ENCODE measurements at regions not wholly inside any gene's neighbourhood (a gene's known extent, or its start where the extent isn't known, plus 50 kb on each side); places are given as distances from the start of the nearest gene placed in this dataset.
"Not testable (repeated sequence)": the region's sequence is repeated elsewhere in the genome, so short reads cannot be mapped to it uniquely, and the experiment has no call there.

DNA sequence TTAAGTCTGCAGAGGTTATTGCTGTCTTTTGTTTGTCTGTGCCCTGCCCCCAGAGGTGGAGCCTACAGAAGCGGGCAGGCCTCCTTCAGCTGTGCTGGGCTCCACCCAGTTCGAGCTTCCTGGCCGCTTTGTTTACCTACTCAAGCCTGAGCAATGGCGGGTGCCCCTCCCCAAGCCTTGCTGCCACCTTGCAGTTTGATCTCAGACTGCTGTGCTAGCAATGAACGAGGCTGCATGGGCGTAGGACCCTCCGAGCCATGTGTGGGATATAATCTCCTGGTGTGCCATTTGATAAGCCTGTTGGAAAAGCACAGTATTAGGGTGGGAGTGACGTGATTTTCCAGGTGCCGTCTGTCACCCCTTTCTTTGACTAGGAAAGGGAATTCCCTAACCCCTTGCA, 720.6 kb downstream of the PCDH17 start:
- DNase-seq (ENCODE audit: low spot score) = not testable (repeated sequence)

DNA sequence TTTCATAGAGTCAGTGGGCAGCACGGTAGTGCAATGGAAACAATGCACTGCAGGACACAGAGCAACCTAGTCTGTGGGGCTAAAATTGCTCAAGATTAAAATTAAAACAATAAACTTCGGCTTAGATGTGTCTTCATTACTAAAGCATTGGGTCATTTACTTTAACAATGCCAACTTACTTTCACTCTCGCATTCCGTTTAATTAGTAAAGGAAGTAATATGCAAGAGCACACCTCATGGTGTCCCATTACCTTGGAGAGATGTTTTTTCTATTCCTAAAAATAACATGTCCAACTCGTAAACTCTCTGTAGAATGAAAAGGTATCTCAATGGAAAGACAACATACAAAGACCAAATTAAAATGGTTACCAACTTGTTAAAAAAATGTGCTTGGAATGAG, 738.4 kb downstream of the PCDH17 start:
- DNase-seq (ENCODE audit: low spot score) = no peak

DNA sequence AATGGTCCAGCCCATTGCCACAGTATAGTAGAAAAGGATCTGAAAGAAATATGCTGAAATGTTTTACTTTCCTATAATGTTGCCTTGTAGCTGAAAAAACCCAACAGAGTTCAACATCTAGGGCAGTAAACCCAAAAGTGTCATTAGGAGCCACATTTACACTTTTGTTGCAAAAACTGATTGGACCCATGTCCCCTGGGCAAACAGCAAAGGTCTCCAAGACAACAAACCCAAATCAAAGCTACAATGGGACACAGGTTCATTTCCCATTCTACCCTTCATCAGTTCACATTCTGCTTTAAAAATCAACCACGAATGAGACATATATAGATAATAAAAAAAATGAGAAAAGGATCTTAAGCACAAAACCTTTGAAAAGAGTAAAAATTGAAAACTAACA, 744.8 kb downstream of the PCDH17 start:
- no peak for DNase-seq (ENCODE audit: low spot score)

DNA sequence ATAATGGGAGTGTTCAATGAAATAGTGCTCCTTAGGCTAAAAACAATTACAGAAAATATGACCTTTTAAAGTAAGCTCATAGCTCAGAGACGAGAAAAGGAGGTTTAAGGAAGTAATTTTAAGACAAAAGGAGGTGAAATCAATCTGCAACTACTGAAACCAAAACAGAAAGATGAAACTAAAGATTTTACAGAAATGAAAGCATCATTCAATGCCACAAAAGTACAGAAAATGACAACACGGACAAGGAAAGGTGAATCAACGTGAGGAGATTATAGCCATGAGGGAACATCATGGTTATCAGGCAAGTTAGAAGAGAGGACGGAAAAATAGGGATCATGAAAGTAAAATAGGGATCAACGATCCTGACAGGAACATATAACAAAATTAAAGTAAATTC, 745.2 kb downstream of the PCDH17 start:
- DNase-seq (ENCODE audit: low spot score) = no peak

DNA sequence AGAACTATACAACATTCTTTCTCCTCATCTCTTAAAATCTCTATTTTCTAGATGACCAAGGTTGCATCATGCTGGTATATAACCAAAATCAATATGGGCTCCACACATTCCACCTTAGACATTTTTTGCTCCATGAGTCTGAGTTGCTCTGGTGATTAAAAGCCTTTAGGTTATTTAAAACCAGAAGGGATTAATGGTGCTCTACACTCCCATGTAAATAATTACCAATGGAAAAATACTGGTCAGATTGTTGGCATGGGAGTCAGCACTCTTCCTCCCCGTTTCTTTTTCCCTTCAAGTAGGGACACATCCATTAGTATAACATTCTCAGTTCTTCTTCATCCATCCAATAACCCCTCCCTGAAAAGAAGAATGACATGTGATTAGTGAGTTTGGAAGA, 747.7 kb downstream of the PCDH17 start:
- no peak for DNase-seq (ENCODE audit: low spot score)

DNA sequence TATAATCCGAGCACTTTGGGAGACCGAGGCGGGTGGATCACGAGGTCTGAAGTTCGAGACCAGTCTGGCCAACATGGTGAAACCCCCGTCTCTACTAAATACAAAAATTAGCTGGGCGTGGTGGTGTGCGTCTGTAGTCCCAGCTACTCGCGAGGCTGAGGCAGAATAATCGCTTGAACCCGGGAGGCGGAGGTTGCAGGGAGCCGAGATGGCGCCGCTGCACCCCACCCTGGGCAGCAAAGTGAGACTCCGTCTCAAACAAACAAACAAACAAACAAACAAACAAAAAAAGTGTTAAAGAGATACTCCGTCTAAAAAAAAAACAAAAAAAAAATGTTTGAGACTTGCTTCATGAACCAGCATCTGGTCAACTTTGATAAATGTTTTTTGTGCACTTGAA, 753.8 kb downstream of the PCDH17 start:
- not testable (repeated sequence) for DNase-seq (ENCODE audit: low spot score)

DNA sequence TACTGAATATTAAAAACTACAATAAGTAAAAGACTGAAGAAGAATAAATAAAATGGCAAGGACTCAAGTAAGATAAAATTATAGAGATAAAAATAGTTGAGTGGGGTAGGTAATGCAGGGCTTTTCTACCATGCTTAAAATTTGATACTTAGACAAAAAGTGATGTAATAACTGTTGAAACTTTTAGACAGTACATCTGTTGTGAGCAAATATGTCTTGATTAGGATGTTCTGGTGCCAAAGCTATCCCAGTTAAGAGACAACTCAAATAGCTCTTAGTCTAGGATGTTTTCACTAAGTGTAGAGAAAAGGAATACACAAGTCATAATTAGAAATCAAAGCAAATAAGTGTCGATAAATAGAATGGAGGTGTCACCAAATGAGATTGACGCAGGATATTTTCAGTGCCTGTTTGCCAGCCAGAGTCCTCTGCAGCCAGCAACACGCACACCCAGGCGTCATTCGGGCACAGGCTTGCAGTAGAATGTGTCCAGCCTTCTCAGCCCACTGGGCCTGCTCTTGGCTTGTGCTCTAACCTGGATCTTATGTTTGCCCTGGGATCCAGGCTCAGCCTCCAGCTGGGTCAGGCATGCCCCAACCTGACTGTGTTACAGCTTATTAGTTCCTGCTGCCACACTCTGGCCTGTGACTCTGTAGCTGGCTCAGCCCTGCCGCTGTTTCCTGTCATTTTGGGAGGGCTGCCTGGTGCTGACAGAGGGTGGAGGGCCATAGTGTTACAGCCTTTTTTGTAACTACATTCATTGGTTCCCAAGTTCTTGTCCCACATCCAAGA, 766.2 kb downstream of the PCDH17 start:
- no peak for DNase-seq (ENCODE audit: low spot score)

DNA sequence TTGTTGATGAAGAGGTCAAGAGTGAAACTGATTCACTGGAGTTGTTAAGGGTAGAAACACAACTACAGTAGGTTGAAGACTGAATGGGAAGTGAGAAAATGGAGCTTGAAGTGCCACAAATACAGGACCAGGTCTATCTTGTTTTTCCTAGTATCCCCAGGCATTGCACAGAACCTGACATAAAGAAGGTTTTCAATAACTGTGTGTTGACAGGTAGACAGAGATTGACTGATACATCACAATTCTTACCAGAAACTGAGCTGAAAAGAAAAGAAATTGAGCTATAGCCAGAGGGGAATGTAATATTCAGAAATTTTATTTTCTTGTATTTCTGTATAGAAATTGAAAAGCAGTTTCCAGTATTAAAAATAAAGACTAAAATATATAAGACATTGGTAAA, 767.7 kb downstream of the PCDH17 start:
- no peak for DNase-seq (ENCODE audit: low spot score)

DNA sequence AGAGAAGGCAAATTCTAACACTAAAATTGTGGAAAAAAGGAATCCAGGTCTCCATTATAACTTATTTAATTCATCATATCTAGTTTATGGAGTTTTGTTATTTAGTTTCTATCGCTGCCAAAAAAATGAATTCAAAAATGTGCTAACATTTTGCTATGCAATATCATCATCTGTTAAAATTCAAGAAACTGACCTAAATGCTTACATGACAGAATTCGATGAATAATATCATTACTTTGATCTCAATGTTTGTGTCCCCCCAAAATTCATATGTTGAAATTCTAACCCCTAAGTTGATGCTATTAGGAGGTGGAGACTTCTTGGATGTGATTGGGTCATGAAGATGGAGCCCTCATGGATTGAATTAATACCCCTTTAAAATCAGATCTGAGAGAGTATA, 775.0 kb downstream of the PCDH17 start:
- DNase-seq (ENCODE audit: low spot score) = no peak

DNA sequence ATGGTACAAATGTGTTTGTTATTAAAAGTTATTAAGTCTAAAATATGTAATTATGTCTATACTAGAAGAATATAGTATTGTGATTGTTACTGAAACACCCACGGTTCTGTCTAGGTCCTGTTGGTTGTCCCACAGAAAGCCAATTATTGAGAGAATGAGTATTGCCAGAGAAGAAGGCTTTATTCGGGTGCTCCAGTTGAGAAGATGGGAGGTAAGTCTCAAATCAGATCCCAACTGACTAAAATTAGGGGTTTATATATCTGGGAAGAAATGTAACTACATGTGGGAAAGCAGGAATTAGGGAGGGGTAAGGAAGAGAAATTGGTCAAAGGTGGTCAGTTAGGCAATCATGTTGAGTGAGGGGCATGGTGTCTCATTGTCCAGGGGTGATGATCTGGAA, 798.4 kb downstream of the PCDH17 start:
- no peak for DNase-seq (ENCODE audit: low spot score)

DNA sequence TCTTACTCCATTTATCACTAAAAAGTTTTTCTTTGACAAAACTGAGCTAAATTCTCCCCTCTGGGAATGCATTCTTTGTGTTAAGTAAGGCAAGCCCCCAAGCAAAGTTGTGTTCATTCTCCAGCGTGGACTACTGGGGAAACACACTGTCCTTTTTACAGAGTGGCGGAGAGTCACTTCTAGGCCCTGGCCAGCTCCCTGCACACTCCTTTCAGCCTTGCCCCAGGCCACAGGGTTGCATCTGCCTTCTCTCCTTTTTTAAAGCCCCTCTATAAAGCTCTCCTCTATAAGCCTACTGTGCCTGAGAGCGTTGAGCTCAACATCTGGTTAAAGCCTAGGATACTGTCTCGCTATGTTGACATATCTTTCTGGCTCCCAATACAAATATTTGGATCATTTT, 803.4 kb downstream of the PCDH17 start:
- no peak for DNase-seq (ENCODE audit: low spot score)

DNA sequence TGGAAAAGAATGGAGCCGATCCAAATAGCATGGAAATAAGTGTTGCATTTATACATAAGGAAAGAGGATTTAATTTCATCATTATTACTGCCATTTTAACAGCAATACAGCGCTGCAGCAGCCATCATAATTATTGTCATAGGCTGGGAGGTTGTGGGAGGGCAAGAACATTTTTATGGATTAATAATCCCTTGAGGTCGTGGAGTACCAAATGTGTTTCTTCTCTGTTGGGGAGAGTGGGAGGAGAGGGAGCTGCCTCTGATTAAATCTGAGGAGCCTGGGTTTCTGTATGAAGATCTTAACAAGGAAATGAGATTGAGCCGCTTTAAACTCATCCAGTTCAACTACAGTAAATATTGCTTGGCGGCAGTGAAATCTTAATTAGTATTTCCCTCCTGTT, 805.9 kb downstream of the PCDH17 start:
- DNase-seq (ENCODE audit: low spot score) = no peak

DNA sequence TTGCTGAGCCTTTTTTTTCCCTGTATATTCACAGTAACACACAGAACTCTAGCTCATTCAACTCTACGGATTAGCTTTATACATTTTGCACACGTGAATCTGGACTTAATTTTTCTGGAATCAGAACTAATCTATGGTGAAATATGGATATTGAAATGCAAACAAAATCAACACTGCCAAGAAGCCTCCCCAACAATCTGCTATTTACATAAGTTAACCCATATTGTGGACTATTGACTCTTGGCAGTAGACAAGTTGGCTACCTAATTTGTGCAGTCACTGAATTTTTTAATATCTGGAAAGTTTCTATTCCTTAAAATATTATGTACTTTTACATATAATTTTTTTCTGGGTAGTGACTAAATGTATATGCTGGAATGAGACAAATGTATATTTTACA, 815.4 kb downstream of the PCDH17 start:
- DNase-seq (ENCODE audit: low spot score) = no peak

DNA sequence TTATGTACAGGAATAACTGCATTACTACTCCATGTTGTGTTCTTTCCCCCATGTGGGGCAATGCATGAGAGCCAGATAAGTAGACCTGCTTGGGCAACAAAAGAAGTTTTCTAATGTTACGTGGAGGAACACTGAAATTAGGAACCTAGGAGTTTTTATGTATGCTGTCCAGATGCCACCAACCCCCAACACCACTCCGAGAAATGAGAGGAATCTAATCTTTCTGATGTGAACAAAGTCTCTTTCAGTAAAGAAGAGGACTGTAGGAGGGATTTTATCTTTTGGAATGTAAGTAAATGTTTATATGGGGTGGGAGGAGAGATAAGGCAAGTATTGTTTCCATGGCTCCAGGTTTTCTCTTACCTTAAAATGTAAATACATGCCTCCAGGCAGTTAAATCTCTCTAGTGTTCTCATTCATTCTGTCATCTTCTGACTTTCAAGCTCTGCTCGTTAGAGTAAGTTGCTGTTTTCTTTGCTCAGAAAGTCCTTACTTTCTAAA, 820.6 kb downstream of the PCDH17 start:
- DNase-seq (ENCODE audit: low spot score) = no peak

DNA sequence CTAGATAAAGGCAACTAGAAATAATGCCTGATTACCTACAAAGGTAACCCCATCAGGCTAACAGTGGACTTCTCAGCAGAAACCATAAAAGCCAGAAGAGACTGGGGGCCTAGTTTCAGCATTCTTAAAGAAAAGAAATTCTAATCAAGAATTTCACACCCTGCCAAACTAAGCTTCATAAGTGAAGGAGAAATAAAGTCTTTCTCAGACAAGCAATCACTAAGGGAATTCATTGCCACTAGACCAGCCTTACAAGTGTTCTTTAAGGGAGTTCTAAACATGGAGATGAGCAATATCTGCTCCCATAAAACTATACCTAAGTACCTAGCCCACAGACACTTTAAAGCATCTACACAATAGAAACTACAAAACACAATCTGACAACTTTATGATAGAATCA, 823.5 kb downstream of the PCDH17 start:
- no peak for DNase-seq (ENCODE audit: low spot score)

DNA sequence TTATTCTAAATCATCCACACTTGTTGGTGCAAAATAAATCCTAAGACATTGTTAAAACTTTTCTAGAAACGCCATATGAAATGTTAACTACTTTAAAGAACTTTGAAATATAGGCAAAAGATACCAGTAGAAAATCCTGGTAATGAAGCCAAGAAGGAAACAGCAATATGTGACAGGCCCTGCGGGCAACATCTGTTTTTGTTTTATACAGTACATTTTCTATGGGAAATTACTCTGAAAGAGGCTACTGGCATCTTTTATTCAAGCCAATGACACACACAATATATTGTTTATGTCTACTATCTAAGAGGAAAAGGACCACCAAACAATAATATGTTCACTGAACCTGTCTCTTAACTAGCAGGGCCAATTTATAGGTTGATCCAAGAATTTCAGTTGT, 829.7 kb downstream of the PCDH17 start:
- DNase-seq (ENCODE audit: low spot score) = no peak

DNA sequence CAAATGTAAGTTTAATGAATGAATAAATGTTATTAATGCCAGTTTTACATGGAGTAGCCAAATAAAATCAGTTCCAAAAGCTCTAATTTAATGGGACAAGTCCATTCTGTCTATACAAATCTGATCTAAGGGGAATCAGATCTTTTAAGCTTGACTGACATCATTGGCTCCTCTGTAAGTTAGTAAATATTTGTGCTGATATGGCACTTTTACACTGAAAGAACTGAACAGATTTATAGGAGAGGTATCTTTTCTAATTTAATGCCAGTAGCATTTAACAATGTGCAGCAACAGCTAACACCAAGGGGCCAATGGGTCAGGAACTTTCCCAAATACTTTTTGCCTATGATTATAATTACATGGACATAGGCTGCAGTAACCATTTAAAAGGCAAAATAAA, 832.3 kb downstream of the PCDH17 start:
- DNase-seq (ENCODE audit: low spot score) = no peak

DNA sequence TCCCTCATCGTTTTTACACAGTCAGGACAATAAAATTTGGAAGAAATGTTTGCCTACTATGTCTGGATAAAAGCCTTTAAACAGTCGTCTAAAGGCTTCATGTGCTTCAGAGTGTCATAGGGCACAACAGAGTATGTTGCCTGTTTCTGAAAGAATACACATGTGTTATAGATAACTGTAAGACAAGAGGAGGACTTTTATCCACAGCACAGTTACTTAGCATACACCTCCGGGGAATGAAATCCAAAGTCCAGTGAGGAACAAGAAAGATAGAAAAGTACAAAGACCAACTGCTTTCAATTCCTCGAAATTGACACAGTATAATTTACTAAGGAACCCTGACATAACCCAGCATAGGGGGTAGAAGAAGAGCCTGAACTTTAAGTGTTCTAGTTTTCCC, 835.6 kb downstream of the PCDH17 start:
- no peak for DNase-seq (ENCODE audit: low spot score)

DNA sequence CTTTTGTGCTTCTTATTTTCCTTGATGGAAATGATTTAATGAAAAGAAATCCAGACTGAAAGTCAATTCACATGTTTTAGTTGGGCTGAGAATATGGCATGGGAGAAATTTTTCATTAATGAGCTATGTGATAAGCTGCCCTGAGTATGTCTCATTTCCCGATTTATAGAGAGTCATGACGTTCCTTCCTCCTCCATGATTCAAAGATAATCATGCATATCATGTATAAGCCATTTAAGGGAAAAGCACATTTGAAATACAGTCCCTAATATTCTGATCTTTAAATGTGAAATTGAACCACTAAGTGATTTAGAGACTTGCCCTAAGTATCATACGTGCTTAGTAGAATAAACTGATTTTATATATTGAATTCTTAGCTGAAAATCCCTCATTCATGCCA, 840.9 kb downstream of the PCDH17 start:
- no peak for DNase-seq (ENCODE audit: low spot score)

DNA sequence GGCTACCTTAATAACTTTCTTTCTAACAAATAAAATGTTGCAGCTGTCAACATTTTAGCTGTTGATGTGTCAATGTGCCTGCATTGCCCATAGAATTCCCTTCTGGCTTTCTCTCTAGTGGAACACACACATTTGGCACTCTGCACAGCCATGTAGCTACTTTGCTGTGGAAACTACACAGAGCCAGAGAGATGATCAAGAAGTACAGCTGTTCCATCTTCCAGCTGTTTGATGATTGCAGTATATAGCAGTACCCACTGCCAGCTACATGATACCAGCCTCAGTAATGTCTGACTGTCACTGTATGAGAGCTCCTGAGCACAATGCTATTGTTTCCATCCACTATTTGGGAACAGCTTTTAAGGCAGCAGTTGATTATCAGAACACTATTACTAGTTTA, 843.0 kb downstream of the PCDH17 start:
- no peak for DNase-seq (ENCODE audit: low spot score)

DNA sequence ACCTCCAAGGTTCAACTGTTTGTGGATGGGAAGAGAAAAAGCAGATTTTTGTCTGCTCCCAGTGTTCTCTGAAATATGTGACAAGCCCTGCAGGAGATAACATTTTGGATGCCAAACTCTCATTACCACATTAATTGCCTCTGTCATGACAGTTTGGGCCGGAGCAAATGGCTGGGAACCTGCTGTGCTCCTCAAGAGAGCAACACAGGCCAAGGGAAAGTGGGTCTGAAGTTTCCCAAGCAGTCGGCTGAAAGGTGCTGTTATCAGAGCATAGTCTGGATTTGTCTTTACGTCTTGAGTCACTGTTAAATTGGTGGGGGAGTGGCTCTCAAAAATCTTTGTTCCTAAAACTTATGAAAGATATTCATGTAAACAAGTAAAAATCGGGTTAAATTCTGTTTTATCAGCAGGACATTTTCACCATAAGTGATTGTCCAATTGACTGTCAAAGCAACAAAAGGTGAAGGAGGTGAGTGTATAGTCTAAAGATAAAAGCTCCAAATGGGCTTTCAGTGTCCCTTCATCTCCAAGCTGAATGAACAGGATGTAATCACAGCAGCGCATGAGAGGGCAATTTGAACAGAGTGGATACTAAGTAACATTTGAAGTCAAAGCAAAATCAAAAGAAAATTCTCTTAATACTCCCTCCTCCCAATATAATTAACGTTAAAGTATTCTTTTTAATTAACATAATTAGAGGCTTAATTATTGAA, 844.8 kb downstream of the PCDH17 start:
- DNase-seq (ENCODE audit: low spot score) = no peak

DNA sequence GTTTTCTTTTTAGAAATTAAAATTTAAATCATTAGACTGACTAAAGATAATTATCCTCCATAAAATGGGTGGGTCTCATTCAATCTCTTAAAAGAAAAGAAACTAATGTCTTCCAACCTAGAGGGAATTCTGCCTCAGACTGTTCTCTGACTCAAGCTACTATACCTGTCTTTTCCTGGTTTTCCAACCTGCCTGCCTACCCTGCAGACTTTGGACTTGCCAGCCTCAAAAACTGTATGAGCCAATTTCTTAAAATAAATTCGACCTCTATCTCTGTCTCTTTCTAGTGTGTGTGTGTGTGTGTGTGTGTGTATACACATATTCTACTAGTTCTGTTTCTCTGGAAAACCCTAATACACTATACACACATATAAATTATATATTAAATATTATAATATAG, 847.3 kb downstream of the PCDH17 start:
- DNase-seq (ENCODE audit: low spot score) = no peak

DNA sequence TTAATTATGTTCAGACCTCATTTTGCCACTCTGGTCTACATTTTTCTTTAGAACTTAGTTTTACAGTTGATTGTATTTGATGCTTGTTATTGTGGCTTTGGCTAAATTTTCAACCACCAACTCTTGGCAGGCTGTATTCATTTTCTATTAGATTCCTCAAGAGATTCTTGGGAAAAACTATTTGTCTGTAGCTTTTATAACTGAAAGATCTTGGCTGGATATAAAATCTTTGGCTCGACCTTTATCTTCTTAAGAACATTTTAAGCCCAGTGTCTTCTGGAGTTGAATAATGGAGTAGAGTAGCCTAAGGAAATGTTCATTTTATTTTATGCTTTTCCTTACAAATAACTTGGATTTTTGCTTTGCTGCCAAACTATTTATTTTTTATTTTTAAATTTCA, 848.5 kb downstream of the PCDH17 start:
- DNase-seq (ENCODE audit: low spot score) = no peak

DNA sequence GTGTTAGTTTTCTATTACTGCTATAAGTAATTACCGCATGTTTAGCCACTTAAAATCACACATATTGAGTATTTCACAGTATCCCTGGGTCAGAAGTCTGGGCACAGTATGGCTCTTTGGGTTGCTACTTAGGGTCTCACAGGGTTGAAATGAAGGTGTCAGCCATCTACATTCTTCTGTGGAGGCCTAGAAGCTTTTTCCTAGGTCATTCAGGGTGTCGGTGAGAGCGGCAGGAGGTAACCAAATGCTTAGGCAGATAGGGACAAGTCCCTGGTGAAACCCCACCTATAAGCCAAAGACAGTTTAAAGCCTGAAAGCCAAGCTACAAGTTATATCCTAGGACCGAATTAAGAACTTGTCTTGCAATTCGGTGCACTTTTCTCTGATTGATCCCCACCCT, 856.7 kb downstream of the PCDH17 start:
- DNase-seq (ENCODE audit: low spot score) = no peak

All from A172 (cell line).